HCT116 (cell line): ENCODE measurements at regions not wholly inside any gene's neighbourhood (a gene's known extent, or its start where the extent isn't known, plus 50 kb on each side); places are given as distances from the start of the nearest gene placed in this dataset.

Experiments used
- ATAC-seq: fragments of 200-7000 bp; cut with Tn5 transposase; 2 replicates; pipeline ENCODE4 v1.9.1; 2020; ENCODE audit warnings: mild to moderate bottlenecking, moderate library complexity
- BruUV-seq: library from RNA; stranded (reverse); fragments of 400-500 nt; replicated peaks from 2 replicates; lab custom pipeline; 2021; lab: Mats Ljungman, UMichigan
- CTCF ChIA-PET: fragments of 300-600 bp; sonication (Branson Sonifier 250); formaldehyde crosslinking; loops from one replicate; lab custom pipeline; 2021; ENCODE audit warnings: antibody characterized with exemption; lab: Charles Lee
- POLR2A ChIA-PET: fragments of 300-600, 350-600 bp; sonication (Branson Sonifier 250); formaldehyde crosslinking; loops from one replicate; lab custom pipeline; 2021; ENCODE audit warnings: antibody characterized with exemption; lab: Charles Lee
- RAD21 ChIA-PET, 2 experiments: fragments of 300-600 bp; sonication (Branson Sonifier 250); formaldehyde crosslinking; loops; one replicate each; lab custom pipeline; 2023; ENCODE audit warnings: low total read pairs in 2 of 2; ENCODE audit not compliant: uncharacterized antibody in 2 of 2, unreplicated experiment in 2 of 2, low non-redundant PET in 1 of 2; lab: Charles Lee
- DNase-seq: peaks from one replicate; pipeline ENCODE4 v3.0.0-alpha.2; 2010; ENCODE audit warnings: low read depth, low spot score
- H2AFZ ChIP-seq: fragments of 200-600 bp; shearing (Covaris generic), sonication (generic); 2 replicates; pipeline ENCODE4 v1.6.1; 2017; ENCODE audit warnings: low read depth, mixed run types, mixed read lengths, antibody characterized with exemption, low read length; ENCODE audit not compliant: poor library complexity, severe bottlenecking
- H3K27ac ChIP-seq: 2 replicates; pipeline ENCODE4 v1.5.1; 2012; ENCODE audit warnings: low read depth, low read length
- H3K27me3 ChIP-seq: fragments of 200-600 bp; sonication (generic); 2 replicates; pipeline ENCODE4 v1.6.1; 2016; ENCODE audit warnings: mixed run types, low read length, mixed read lengths; ENCODE audit not compliant: insufficient read depth
- H3K36me3 ChIP-seq, 2 experiments: fragments of 200-500 bp in 1 of 2; fragments of 200-600 bp in 1 of 2; sonication (Bioruptor generic) in 1 of 2; sonication (generic) in 1 of 2; 2 replicates each; pipeline versions ENCODE4 v1.5.1 to v1.6.1; 2014 to 2016; ENCODE audit warnings: low read length in 2 of 2, inconsistent platforms in 1 of 2, mixed read lengths in 1 of 2, mixed run types in 1 of 2; ENCODE audit not compliant: insufficient read depth in 2 of 2, control insufficient read depth in 1 of 2
- H3K4me1 ChIP-seq, 2 experiments: fragments of 200-600 bp in 1 of 2; sonication (generic) in 1 of 2; 2 replicates each; pipeline versions ENCODE4 v1.5.1 to v1.6.1; 2012 to 2017; ENCODE audit warnings: low read length in 2 of 2, inconsistent platforms in 1 of 2, mild to moderate bottlenecking in 1 of 2, mixed read lengths in 1 of 2, mixed run types in 1 of 2, moderate library complexity in 1 of 2; ENCODE audit not compliant: insufficient read depth in 2 of 2, control insufficient read depth in 1 of 2
- H3K4me2 ChIP-seq: fragments of 200-600 bp; sonication (generic); 2 replicates; pipeline ENCODE4 v1.6.1; 2017; ENCODE audit warnings: mixed run types, low read length, mixed read lengths
- H3K4me3 ChIP-seq, 2 experiments: fragments of 200-600 bp in 1 of 2; sonication (generic) in 1 of 2; replicated peaks in 1 of 2; 2 replicates each; pipeline ENCODE4 v1.5.1; 2011 to 2016; ENCODE audit warnings: low read length in 2 of 2, control low read depth in 1 of 2, low read depth in 1 of 2, mild to moderate bottlenecking in 1 of 2, mixed read lengths in 1 of 2, mixed run types in 1 of 2
- H3K79me2 ChIP-seq: fragments of 200-600 bp; sonication (generic); 2 replicates; pipeline ENCODE4 v1.6.1; 2017; ENCODE audit warnings: mild to moderate bottlenecking, mixed run types, low read length, moderate library complexity, mixed read lengths; ENCODE audit not compliant: insufficient read depth
- H3K9ac ChIP-seq: fragments of 200-600 bp; sonication (generic); 2 replicates; pipeline ENCODE4 v1.6.1; 2016; ENCODE audit warnings: low read length, mixed read lengths
- H3K9me2 ChIP-seq: fragments of 200-600 bp; sonication (generic), shearing (Covaris generic); 2 replicates; pipeline ENCODE4 v1.6.1; 2017; ENCODE audit warnings: mixed run types, mild to moderate bottlenecking, moderate library complexity; ENCODE audit not compliant: insufficient read depth
- H3K9me3 ChIP-seq, 2 experiments: fragments of 200-500 bp in 1 of 2; fragments of 200-600 bp in 1 of 2; sonication (Bioruptor generic) in 1 of 2; sonication (generic) in 1 of 2; 2 replicates each; pipeline ENCODE4 v1.6.1; 2014 to 2017; ENCODE audit warnings: low read length in 2 of 2, mixed read lengths in 2 of 2, inconsistent platforms in 1 of 2, low read depth in 1 of 2, mild to moderate bottlenecking in 1 of 2, mixed run types in 1 of 2, moderate library complexity in 1 of 2; ENCODE audit not compliant: control insufficient read depth in 1 of 2, insufficient read depth in 1 of 2
- H4K20me1 ChIP-seq: fragments of 200-600 bp; sonication (generic), shearing (Covaris generic); 2 replicates; pipeline ENCODE4 v1.6.1; 2017; ENCODE audit warnings: mixed run types, mild to moderate bottlenecking, moderate library complexity; ENCODE audit not compliant: insufficient read depth
- ATF3 ChIP-seq: IDR thresholded peaks from 2 replicates; pipeline ENCODE4 v1.6.1; 2012
- CBX3 ChIP-seq: IDR thresholded peaks from 2 replicates; pipeline ENCODE4 v1.6.1; 2012; ENCODE audit warnings: low read depth
- CEBPB ChIP-seq: IDR thresholded peaks from 2 replicates; pipeline ENCODE4 v1.6.1; 2012; ENCODE audit warnings: low read depth
- ELF1 ChIP-seq: IDR thresholded peaks from 2 replicates; pipeline ENCODE4 v1.6.1; 2012; ENCODE audit warnings: low read depth, borderline replicate concordance
- EZH2 ChIP-seq: fragments of 200-600 bp; sonication (generic); IDR thresholded peaks from 2 replicates; pipeline ENCODE4 v1.6.1; 2017; ENCODE audit warnings: antibody characterized with exemption, mixed run types
- EZH2phosphoT487 ChIP-seq: fragments of 200-600 bp; IDR thresholded peaks from 2 replicates; pipeline ENCODE4 v1.6.1; 2018; ENCODE audit warnings: antibody characterized with exemption, borderline replicate concordance
- FOSL1 ChIP-seq: IDR thresholded peaks from 2 replicates; pipeline ENCODE4 v1.6.1; 2012; ENCODE audit warnings: low read depth
- JUND ChIP-seq: IDR thresholded peaks from 2 replicates; pipeline ENCODE4 v1.6.1; 2012
- MAX ChIP-seq: IDR thresholded peaks from 2 replicates; pipeline ENCODE4 v1.6.1; 2012
- POLR2AphosphoS5 ChIP-seq: IDR thresholded peaks from 2 replicates; pipeline ENCODE4 v1.6.1; 2011; ENCODE audit warnings: mild to moderate bottlenecking, low read depth, low read length, moderate library complexity
- RAD21 ChIP-seq: IDR thresholded peaks from 2 replicates; pipeline ENCODE4 v1.6.1; 2012; ENCODE audit warnings: low read depth, mild to moderate bottlenecking
- SRF ChIP-seq: IDR thresholded peaks from 2 replicates; pipeline ENCODE4 v1.6.1; 2012; ENCODE audit warnings: low read depth
- TCF7L2 ChIP-seq: IDR thresholded peaks from 2 replicates; pipeline ENCODE4 v1.7.0; 2011; ENCODE audit warnings: borderline replicate concordance, inconsistent platforms; ENCODE audit not compliant: insufficient read depth, insufficient read length; ENCODE audit errors: extremely low read depth
- YY1 ChIP-seq: IDR thresholded peaks from 2 replicates; pipeline ENCODE4 v1.6.1; 2011; ENCODE audit warnings: low read length, low read depth, moderate library complexity, mild to moderate bottlenecking; ENCODE audit not compliant: insufficient replicate concordance; ENCODE audit errors: extremely low read depth
- ZBTB33 ChIP-seq: IDR thresholded peaks from 2 replicates; pipeline ENCODE4 v1.6.1; 2011; ENCODE audit warnings: mild to moderate bottlenecking, low read length, moderate library complexity; ENCODE audit not compliant: insufficient replicate concordance; ENCODE audit errors: extremely low read depth
- ZFX ChIP-seq: fragments of 450-650 bp; IDR thresholded peaks from 2 replicates; pipeline ENCODE4 v1.6.1; 2017
- ZNF274 ChIP-seq: fragments of 200-500 bp; sonication (Bioruptor generic); IDR thresholded peaks from 2 replicates; pipeline ENCODE4 v1.6.1; 2014; ENCODE audit warnings: mild to moderate bottlenecking, low read depth, low read length, inconsistent platforms
- intact Hi-C: fragments of 100-400 bp; cut with micrococcal nuclease; formaldehyde crosslinking; loops from 2 replicates; pipeline ENCODE4 v1.10.0; 2022

- CTCF ChIA-PET = no interaction called here
- RAD21 ChIA-PET = no interaction called here
- no TSS peak for BruUV-seq
These were observed 666.3 kb downstream of the CCSER2 start for GRCh38 chr10:84994722-84995121.

More at GRCh38 chr10:84994722-84995121, 666.3 kb downstream of the CCSER2 start:
- no peaks in the 10 kb centered on the region for H3K36me3 ChIP-seq
- no peak overlapping the region for H3K4me3 ChIP-seq
- peaks cover 5% of the 10 kb centered on the region; the same call in 1 of the 2 replicates for H3K27me3 ChIP-seq
- TF ChIP-seq ZFX (no peak), CEBPB (no peak), ZNF274 (no peak), CBX3 (no peak), SRF (no peak), TCF7L2 (no peak), ATF3 (no peak), YY1 (no peak), EZH2 (no peak), POLR2AphosphoS5 (no peak), FOSL1 (no peak), JUND (no peak), ELF1 (no peak), EZH2phosphoT487 (no peak), ZBTB33 (no peak), MAX (no peak), RAD21 (no peak)
- TF ChIP-seq, all 23 proteins: peak for 0
- no peaks in the 10 kb centered on the region for H3K4me1 ChIP-seq
- no peaks in the 10 kb centered on the region for H4K20me1 ChIP-seq
- no peaks in the 10 kb centered on the region for H3K9me2 ChIP-seq
- DNase-seq (no peak), ATAC-seq (no peak)
- no peak overlapping the region for H2AFZ ChIP-seq
- no peak overlapping the region for H3K9ac ChIP-seq
- no peak overlapping the region for H3K27ac ChIP-seq
- no peak overlapping the region for H3K4me2 ChIP-seq
- POLR2A ChIA-PET = no interaction called here
- no peaks in the 10 kb centered on the region for H3K9me3 ChIP-seq
- intact Hi-C loops = no loop called here
- H3K79me2 ChIP-seq = no peaks in the 10 kb centered on the region
